ENCODE measurements at regions not wholly inside any gene's neighbourhood (a gene's known extent, or its start where the extent isn't known, plus 50 kb on each side); places are given as distances from the start of the nearest gene placed in this dataset.

GRCh38 chr5:133668458-133668857 is 56.1 kb upstream of the FSTL4 start:
- DNase-seq (ENCODE audit: missing footprints) (no peak), ATAC-seq (no peak)
- intact Hi-C loops (cut with DNase I): no loop called here

- intact Hi-C loops (cut with DNase I): no loop called here
- ATAC-seq: no peak
- DNase-seq (ENCODE audit: missing footprints): no peak
Measured at GRCh38 chr5:133667217-133667616, 54.9 kb upstream of the FSTL4 start.

- DNase-seq (ENCODE audit: missing footprints) (no peak), ATAC-seq (no peak)
- intact Hi-C loops (cut with DNase I): no loop called here
Measured at GRCh38 chr5:133665571-133665970, 53.2 kb upstream of the FSTL4 start.

- DNase-seq (ENCODE audit: missing footprints) (no peak), ATAC-seq (no peak)
- intact Hi-C loops (cut with DNase I): no loop called here
Measured at GRCh38 chr5:133664422-133664821, 52.1 kb upstream of the FSTL4 start.

GRCh38 chr5:133663397-133664054 is 51.2 kb upstream of the FSTL4 start:
- intact Hi-C loops (cut with DNase I): no loop called here
- ATAC-seq: no peak

GRCh38 chr5:133662578-133662977 is 50.2 kb upstream of the FSTL4 start:
- no peak for ATAC-seq
- DNase-seq (ENCODE audit: missing footprints): no peak
- intact Hi-C loops (cut with DNase I): no loop called here

More at GRCh38 chr5:133663397-133664054, 51.2 kb upstream of the FSTL4 start:
- DNase-seq (ENCODE audit: missing footprints): no peak

Data from Right ventricle myocardium inferior (tissue), 1 donor.